NCI-H2029 treated with DMSO at 0.1 percent for 48 hours (cell line): ENCODE measurements at regions not wholly inside any gene's neighbourhood (a gene's known extent, or its start where the extent isn't known, plus 50 kb on each side); places are given as distances from the start of the nearest gene placed in this dataset.

Experiments
- DNase-seq: peaks from one replicate; lab custom pipeline; 2025; lab: John Stamatoyannopoulos, UW

- no peak for DNase-seq
These were observed 56.1 kb upstream of the RNF152 start for GRCh38 chr18:61948846-61949438.

- DNase-seq, result no peak
These were observed 55.5 kb upstream of the RNF152 start for GRCh38 chr18:61948281-61948741.

DNA sequence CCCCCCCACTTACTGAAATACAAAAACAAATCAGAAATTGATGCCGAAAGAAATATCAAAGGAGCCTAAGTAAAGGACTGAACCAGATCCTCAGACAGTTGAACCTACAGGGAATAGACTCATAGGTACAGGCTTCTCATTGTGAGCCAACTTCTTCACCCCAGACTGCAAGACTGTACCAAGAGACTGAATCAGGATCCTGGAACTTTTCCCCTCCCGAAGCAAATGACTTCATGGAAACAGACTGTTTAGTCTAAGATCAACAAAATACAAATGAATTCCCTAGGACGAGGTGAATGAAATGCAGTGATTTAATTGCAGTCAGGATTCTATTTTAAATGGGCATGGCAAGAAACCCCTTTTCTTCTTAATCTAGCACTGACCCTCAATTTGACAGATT is 53.6 kb upstream of the RNF152 start:
- no peak for DNase-seq

DNA sequence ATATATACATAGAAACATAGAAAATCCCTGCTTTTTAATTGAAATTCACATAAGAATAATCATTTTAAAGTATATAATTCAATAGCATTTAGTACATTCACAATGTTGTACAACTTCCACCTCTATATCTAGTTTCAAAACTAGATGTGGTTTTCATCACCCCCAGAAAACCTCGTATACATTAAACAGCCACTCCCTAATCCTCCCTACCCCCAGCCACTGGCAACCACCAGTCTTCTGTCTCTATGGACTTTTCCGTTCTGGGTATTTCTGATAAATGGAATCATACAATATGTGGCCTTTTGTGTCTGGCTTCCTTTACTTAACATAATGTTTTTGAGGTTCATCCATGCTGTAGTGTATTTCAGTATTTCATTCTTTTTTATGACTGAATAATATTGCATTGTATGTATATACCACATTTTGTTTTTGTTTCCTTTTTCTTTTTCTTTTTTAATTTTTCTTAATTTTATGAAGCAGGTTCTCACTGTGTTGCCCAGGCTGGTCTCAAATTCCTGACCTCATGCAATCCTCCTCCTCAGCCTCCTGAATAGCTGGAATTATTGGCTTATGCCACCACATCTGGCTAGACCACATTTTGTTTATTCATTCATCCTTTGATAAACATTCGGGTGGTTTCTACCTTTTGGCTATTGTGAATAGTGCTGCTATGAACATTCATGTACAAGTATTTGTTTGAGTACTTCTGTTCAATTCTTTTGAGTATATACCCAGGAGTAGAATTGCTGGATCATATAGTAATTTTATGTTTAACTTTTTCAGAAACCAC is 50.6 kb upstream of the RNF152 start:
- DNase-seq, result no peak
